ENCODE measurements at regions not wholly inside any gene's neighbourhood (a gene's known extent, or its start where the extent isn't known, plus 50 kb on each side); places are given as distances from the start of the nearest gene placed in this dataset.
"Not testable (repeated sequence)": the region's sequence is repeated elsewhere in the genome, so short reads cannot be mapped to it uniquely, and the experiment has no call there.

GRCh38 chr6:157727629-157728182, 95.3 kb upstream of the SNX9 start:
- DNase-seq (ENCODE audit: low spot score), result no peak

- DNase-seq (ENCODE audit: low spot score), result no peak
Observed at GRCh38 chr6:157728183-157728881, 94.7 kb upstream of the SNX9 start.

- no peak for DNase-seq (ENCODE audit: low spot score)
Observed at GRCh38 chr6:157731221-157731620, 91.8 kb upstream of the SNX9 start.

GRCh38 chr6:157732007-157732406, 91.0 kb upstream of the SNX9 start:
- DNase-seq (ENCODE audit: low spot score), result no peak

- no peak for DNase-seq (ENCODE audit: low spot score)
Observed at GRCh38 chr6:157732416-157733161, 90.5 kb upstream of the SNX9 start.

- not testable (repeated sequence) for DNase-seq (ENCODE audit: low spot score)
Observed at GRCh38 chr6:157736555-157736954, 86.5 kb upstream of the SNX9 start.

GRCh38 chr6:157741321-157741947, 81.6 kb upstream of the SNX9 start:
- DNase-seq (ENCODE audit: low spot score), result no peak

GRCh38 chr6:157741948-157742556, 81.0 kb upstream of the SNX9 start:
- DNase-seq (ENCODE audit: low spot score), result no peak

- DNase-seq (ENCODE audit: low spot score), result no peak
Observed at GRCh38 chr6:157744102-157744601, 78.9 kb upstream of the SNX9 start.

GRCh38 chr6:157746897-157747296, 76.1 kb upstream of the SNX9 start:
- DNase-seq (ENCODE audit: low spot score), result no peak

- DNase-seq (ENCODE audit: low spot score), result no peak
Observed at GRCh38 chr6:157747370-157747769, 75.7 kb upstream of the SNX9 start.

GRCh38 chr6:157748839-157749571, 74.0 kb upstream of the SNX9 start:
- no peak for DNase-seq (ENCODE audit: low spot score)

GRCh38 chr6:157750973-157751372, 72.1 kb upstream of the SNX9 start:
- not testable (repeated sequence) for DNase-seq (ENCODE audit: low spot score)

- no peak for DNase-seq (ENCODE audit: low spot score)
Observed at GRCh38 chr6:157751547-157752200, 71.4 kb upstream of the SNX9 start.

GRCh38 chr6:157752879-157753278, 70.2 kb upstream of the SNX9 start:
- not testable (repeated sequence) for DNase-seq (ENCODE audit: low spot score)

- DNase-seq (ENCODE audit: low spot score), result no peak
Observed at GRCh38 chr6:157753291-157753690, 69.8 kb upstream of the SNX9 start.

GRCh38 chr6:157753801-157754200, 69.2 kb upstream of the SNX9 start:
- DNase-seq (ENCODE audit: low spot score), result not testable (repeated sequence)

- DNase-seq (ENCODE audit: low spot score), result no peak
Observed at GRCh38 chr6:157754351-157754750, 68.7 kb upstream of the SNX9 start.

GRCh38 chr6:157755032-157755745, 67.9 kb upstream of the SNX9 start:
- no peak for DNase-seq (ENCODE audit: low spot score)

- no peak for DNase-seq (ENCODE audit: low spot score)
Observed at GRCh38 chr6:157755746-157756411, 67.2 kb upstream of the SNX9 start.

All from NAMALWA (cell line).